K562 (cell line): ENCODE measurements at regions not wholly inside any gene's neighbourhood (a gene's known extent, or its start where the extent isn't known, plus 50 kb on each side); places are given as distances from the start of the nearest gene placed in this dataset.

Source experiments
- SOX6 ChIP-seq: fragments of 450-650 bp; IDR thresholded peaks from 2 replicates; pipeline ENCODE4 v1.6.1; 2014; ENCODE audit warnings: mild to moderate bottlenecking
- ZZZ3 ChIP-seq: fragments of 450-650 bp; IDR thresholded peaks from 2 replicates; pipeline ENCODE4 v1.6.1; 2016; ENCODE audit warnings: antibody characterized with exemption, mild to moderate bottlenecking, moderate library complexity
- TF ChIP-seq, protein P1 (sequence below): fragments of 450-650 bp; IDR thresholded peaks from one replicate; pipeline ENCODE4 v1.6.1; 2018; ENCODE audit warnings: mild to moderate bottlenecking, moderate library complexity; ENCODE audit not compliant: partially characterized antibody
- TF ChIP-seq, protein P2 (sequence below), 3 experiments: IDR thresholded peaks in 2 of 3; conservative IDR thresholded peaks in 1 of 3; 2 replicates each; pipeline ENCODE4 v1.5.1; 2011 to 2012; ENCODE audit warnings: low read length in 3 of 3, mild to moderate bottlenecking in 3 of 3, control low read depth in 2 of 3, improper control_type of control experiment in 1 of 3, inconsistent platforms in 1 of 3, low read depth in 1 of 3, mixed read lengths in 1 of 3, moderate library complexity in 1 of 3; ENCODE audit not compliant: insufficient read depth in 2 of 3

DNA sequence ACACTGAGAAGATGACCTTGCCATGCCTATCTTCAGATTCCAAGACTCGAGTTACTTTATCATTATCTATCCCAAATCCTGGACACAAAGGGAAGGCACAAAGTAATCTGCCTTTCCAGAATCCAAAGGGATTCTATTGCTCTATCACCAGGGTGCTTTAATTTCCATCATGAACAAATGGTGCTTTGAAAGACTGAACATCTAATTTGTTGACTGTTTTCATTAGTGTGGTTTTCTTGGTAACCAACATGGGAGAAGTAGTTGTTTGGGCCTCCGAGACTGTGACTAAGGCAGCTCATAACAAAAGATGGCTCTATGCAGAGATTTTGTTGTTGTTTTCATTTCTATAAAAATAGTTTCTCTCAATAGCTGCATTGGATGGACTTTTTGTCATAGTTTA, 441.0 kb upstream of the SOX9 start:
- TF ChIP-seq, protein P1, sequence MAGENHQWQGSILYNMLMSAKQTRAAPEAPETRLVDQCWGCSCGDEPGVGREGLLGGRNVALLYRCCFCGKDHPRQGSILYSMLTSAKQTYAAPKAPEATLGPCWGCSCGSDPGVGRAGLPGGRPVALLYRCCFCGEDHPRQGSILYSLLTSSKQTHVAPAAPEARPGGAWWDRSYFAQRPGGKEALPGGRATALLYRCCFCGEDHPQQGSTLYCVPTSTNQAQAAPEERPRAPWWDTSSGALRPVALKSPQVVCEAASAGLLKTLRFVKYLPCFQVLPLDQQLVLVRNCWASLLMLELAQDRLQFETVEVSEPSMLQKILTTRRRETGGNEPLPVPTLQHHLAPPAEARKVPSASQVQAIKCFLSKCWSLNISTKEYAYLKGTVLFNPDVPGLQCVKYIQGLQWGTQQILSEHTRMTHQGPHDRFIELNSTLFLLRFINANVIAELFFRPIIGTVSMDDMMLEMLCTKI = no peak
- TF ChIP-seq, protein P2, sequence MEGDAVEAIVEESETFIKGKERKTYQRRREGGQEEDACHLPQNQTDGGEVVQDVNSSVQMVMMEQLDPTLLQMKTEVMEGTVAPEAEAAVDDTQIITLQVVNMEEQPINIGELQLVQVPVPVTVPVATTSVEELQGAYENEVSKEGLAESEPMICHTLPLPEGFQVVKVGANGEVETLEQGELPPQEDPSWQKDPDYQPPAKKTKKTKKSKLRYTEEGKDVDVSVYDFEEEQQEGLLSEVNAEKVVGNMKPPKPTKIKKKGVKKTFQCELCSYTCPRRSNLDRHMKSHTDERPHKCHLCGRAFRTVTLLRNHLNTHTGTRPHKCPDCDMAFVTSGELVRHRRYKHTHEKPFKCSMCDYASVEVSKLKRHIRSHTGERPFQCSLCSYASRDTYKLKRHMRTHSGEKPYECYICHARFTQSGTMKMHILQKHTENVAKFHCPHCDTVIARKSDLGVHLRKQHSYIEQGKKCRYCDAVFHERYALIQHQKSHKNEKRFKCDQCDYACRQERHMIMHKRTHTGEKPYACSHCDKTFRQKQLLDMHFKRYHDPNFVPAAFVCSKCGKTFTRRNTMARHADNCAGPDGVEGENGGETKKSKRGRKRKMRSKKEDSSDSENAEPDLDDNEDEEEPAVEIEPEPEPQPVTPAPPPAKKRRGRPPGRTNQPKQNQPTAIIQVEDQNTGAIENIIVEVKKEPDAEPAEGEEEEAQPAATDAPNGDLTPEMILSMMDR (IDR thresholded peaks at IDR 0.05 in 2 of 3, conservative IDR thresholded peaks at IDR 0.05 in 1 of 3; ENCODE audit: insufficient read depth in 2 of 3, low read depth in 1 of 3, low read length in 3 of 3) = no peak
- no peak for TF ChIP-seq ZZZ3
- no peak for TF ChIP-seq SOX6
